Jurkat, Clone E6-1 (cell line): ENCODE measurements at regions not wholly inside any gene's neighbourhood (a gene's known extent, or its start where the extent isn't known, plus 50 kb on each side); places are given as distances from the start of the nearest gene placed in this dataset.
"Not testable (repeated sequence)": the region's sequence is repeated elsewhere in the genome, so short reads cannot be mapped to it uniquely, and the experiment has no call there.

Experiments used
- DNase-seq: peaks from one replicate; pipeline ENCODE4 v3.0.0-alpha.2; 2011; ENCODE audit warnings: low read depth, low spot score
- H3K4me3 ChIP-seq: 2 replicates; pipeline ENCODE4 v1.5.1; 2011; ENCODE audit warnings: mild to moderate bottlenecking, low read length, control low read depth, moderate library complexity

DNA sequence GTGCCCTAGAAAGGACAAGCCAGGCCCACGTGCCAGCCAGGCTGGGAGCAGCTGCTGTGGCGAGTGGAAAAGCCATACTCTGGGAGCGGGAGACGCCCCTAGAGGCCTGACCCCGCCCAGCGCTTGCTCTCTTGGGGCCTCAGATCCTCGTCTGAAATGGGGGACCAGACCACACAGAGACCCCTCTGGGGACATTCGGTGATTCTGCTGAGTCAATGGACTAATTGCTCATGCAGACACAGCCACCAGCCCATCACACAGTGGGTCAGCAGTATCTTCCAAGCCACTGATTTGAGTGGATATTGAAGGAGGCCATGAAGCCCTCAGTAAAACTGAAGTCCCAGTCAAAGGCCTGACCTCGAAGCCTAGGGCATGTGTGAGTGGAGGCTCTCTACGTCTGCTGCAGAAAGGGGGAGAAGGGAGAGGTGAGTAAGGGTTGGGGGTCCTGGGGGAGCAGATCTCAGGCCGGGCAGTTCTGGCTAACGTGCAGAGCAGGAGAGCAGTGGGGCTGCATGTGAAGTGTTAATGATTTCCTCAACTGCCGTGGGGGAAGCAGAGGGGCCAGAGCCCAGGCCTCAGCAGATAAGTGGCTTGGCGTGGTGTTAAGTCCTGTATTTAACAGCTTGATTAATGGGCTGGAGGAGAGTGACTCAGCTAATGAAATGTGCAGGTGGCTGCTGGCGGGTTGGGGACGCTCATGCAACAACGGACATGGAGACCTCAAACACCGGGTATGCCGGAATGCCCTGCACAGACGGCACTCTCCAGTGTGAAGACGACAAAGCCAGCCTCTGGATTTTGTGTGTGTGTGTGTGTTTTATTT lies 104.4 kb upstream of the TWIST2 start:
- DNase-seq = no peak
- H3K4me3 ChIP-seq = no peak overlapping the region

DNA sequence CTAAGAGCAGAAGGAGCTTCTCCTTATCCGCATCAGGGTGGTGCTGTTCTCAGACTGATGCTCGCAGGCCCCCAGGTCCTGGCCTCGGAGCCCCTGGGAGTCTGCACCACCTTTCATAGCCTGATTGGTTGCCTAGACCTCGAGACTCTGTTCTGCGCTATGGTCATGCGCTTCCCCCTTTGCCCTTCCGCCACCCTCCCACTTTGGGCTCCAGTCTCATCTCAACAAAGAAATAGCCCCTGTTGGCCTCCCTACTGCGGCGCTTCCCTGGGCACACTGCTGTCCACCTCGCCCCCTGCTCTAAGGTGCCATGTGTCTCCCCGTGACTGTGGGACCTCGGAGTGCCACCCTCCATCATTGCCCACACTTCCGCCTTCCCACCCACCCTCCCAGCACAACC lies 102.9 kb upstream of the TWIST2 start:
- DNase-seq = no peak
- no peak overlapping the region for H3K4me3 ChIP-seq

DNA sequence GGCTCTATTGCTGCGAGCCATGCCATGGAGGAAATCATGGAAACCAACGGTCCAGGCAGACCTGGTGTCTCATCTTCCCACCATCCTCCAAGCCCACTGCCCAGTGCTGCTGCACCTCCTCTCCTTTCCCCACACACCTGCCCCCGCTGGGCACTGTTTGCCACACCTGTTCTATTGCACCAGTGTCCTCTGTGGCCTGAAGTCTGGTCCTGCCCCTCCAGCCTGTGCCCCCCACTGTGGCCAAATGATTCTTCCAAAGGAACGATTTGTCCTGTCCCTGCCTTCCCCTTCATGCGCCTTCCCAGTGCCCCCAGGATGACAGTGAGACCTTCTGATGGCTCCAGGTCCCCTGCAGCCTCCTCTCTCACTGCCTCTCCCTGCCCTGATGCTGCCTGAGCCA lies 101.9 kb upstream of the TWIST2 start:
- no peak for DNase-seq

DNA sequence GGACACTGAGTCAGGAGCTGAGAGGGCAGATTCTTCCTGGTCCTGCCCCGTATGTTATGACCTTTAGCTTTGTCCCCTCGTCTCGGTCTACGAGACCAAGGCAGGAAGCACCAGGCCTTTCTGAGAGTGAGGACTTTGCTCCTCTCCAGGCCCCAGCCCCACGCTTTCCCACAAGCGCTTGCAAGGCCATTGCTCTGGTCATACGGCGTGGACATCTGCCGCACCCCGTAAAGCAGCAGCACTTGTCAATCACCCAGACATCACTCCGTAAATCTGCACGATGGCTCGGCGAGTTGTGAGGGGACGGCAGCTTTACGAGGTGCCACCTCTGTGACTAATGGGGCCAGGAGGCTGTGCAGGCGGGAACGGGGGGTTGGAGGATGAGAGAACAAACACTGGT lies 100.8 kb upstream of the TWIST2 start:
- no peak for DNase-seq
- no peak overlapping the region for H3K4me3 ChIP-seq

More for the DNA sequence above, 101.9 kb upstream of the TWIST2 start:
- H3K4me3 ChIP-seq = no peak overlapping the region

DNA sequence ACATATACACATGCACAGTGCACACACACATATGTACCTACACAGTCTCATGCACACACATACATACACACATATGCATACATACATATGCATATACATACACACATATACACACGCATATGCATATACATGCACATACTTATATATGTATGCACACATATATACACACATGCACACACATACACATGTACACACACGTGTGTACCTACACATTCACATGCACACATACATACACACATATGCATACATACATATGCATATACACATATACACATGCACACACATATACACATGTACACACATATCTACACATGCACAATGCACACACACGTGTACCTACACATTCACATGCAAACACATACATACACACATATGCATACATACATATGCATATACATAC lies 100.3 kb upstream of the TWIST2 start:
- DNase-seq = no peak
- no peak overlapping the region for H3K4me3 ChIP-seq

DNA sequence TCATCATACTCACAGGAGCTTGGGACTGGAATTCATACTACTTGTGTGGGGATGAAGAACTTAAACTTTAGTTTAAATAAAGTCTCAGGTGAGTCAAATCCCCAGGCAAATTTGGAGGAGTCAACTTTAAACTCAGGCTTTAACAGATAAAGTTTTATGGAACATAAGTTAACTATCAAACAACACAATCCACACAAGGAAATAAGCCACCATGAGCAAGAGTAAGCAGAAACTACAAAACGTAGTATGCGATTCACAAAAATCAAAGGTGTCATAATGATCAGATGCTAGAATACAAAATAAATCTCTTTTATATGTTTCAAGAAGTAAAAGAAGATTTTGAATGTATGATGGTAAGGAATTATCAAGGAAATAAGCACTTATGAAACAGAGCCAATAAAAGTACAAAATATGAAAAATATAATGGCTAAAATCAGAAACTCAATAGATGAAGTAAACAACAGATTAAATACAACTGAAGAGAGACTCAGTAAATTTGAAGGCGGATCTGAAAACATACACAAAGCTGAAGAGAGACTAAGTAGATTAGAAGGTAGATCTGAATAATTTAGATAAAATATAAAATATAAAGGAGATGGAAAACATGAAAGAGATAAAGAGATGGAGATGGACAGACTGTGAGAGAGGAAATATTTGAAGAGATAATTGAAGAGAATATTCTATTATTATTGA lies 97.5 kb upstream of the TWIST2 start:
- no peak overlapping the region for H3K4me3 ChIP-seq
- DNase-seq = no peak

DNA sequence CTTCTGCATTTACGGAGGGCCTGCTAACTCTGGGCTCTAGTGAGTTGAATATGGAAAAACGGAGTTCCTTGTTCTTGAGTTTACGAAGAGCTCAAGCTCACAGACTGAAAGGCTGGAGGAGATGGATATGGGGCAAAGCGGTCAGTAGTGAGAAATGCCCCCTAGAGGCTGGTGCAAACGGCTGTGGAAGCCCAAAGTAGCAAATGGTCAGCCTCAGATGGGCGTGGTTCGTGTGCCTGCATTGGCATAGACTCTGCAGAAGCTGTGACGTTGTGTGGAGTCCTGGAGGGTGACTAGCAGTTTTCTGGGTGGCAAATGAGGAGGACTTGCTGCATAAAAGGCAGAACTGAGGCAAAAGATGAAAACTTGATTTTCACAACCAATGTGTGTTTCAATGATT lies 93.6 kb upstream of the TWIST2 start:
- H3K4me3 ChIP-seq = no peak overlapping the region
- DNase-seq = no peak

DNA sequence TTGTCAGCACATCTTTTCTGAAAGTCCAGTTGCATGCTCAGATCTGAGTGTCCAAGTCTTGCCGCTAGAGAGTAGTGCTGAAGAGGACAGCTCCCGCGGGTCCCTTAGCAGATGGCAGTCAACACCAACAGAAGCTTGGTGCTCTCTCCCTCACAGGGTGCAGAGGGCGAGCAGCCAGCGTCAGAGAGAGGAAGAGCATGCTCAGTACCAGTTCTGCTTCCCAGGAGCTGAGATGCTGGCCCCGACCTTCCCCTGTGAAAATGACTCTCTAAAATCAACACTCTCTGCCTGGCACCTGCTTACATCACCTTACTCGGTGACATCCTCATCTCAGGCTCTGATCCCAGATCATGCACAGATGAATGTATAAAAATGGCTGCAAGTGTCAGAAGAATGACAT lies 86.0 kb upstream of the TWIST2 start:
- no peak for DNase-seq

DNA sequence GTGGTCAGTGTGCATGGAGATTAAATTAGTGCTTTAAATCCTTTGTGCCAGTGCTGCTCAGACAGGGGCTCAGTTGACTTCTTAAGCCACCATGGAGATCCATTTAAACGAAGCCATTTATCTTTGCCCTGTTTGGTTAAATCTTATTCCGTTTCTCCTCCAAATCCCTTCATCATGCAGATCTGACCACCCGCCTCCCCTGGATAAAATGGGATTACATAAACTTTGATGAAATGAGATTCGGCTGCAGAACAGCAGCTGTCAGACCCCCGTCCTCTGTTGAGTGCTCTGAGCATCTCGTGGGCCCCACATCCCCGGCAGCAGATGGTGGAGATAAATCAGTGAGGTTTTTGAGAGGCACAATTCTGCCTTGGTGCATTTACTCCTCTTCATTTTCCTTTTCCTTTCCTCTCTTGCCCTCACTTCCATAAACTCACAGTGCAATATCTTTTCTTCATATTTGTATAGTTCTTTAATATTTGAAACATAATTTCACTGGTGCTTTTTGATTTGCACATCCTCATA lies 84.4 kb upstream of the TWIST2 start:
- H3K4me3 ChIP-seq = no peak overlapping the region
- no peak for DNase-seq

More for the DNA sequence above, 86.0 kb upstream of the TWIST2 start:
- H3K4me3 ChIP-seq = no peak overlapping the region

DNA sequence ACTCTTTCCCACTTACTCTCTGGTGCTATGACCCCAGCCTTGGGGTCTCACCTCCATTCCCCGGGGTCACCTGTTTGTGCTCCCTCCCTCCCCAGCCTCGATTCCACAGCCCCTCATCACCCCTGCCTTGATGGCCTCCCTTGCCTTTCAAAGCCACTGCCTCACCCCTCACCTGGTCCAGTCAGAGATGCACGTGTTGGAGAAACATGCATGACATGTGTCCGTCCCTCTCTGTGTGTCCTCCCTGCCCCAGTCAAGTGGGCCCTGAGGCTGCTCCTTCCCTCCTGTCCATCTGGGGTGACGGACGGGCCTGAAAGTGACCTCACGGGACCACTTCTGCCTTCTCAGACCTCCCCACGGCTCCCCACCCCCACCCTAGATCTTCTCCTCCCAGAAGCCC lies 82.3 kb upstream of the TWIST2 start:
- H3K4me3 ChIP-seq = no peak overlapping the region
- DNase-seq = no peak

DNA sequence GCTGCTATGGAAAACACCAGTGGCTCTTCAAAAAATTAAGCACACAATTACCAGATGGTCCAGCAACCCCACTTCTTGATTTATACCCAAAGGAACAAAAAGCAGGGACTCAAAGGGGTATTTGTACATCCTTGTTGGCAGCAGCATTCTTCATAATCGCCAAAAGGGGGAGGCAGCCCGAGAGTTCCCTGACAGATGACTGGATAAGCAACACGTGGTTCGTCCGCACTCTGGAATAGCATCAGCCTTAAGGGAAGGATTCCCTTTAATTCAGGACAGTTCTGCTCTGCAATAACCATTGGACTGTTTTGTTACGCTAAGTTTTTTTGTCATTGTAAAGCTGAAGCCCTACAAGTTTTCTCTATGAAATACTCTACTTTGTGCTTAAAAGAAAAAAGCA lies 76.7 kb upstream of the TWIST2 start:
- no peak overlapping the region for H3K4me3 ChIP-seq
- DNase-seq = no peak

DNA sequence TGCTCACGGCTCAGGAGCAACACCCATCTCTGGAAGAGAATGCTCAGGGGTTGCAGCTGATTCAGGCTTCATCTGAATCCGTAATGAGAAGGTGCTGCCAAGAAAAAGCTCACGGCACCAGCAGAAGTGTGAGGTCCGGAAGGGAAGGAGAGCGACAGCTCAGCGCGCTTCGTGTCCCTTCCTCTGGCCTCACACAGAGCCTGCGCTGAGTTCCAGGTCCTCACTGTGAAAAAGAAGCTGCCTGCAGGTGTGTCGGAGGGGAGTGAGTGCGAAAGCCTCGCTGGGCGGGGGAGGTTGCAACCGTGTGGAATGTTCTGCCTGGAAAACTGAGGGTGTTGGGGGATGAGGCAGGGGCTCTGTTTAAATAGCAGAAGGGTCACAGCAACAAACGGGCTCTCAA lies 76.2 kb upstream of the TWIST2 start:
- no peak for DNase-seq
- H3K4me3 ChIP-seq = no peak overlapping the region

DNA sequence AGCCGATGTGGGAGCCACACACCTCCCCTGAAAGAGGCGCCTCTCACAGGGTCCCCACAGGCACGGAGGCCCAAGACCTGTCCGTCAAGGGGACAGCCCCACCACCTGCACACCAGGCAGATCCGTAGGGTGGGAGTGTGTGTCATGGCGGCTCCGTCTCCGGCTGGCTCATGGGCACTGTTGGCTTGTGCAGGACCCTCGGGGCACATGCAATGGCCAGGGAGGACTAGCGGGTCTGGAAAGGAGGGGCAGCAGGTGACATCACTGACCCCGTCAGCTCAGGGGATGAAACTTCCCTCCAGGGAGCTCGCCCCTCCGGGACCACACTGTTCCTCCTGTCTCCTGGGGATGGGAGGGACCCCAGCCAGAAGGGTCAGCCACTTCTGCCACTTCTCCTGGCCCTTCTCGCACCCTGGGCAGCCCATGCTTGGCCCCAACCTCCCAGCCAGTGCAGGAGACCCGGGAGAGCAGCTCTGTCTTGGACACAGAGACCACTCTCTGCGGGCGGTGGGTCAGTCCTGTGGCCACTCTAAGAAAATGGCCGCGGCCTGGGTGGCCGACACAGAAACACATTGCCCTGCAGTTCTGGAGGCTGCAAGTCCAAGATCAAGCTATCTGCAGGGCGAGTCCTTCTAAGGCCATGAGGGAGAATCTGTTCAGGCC lies 75.1 kb upstream of the TWIST2 start:
- DNase-seq = no peak
- H3K4me3 ChIP-seq = no peak overlapping the region

DNA sequence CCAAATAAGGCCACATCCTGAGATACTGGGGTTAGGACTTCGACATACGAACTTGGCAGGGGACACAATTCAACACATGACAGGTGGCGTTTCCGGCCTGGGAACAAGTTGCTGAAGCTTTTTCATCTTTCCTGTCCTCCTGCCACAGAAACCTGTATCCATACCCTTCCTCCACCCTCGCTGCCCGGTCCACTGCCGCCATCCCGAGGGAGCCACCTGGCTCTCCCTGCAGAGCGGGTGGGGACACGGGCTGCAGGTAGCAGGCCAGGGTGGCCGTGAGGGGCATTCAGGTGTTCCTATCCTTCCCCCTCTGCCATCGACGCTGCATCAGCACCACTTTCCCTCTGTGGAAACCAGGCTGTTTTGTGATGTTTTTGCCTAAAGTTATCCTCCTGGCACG lies 74.4 kb upstream of the TWIST2 start:
- no peak for DNase-seq
- H3K4me3 ChIP-seq = no peak overlapping the region

DNA sequence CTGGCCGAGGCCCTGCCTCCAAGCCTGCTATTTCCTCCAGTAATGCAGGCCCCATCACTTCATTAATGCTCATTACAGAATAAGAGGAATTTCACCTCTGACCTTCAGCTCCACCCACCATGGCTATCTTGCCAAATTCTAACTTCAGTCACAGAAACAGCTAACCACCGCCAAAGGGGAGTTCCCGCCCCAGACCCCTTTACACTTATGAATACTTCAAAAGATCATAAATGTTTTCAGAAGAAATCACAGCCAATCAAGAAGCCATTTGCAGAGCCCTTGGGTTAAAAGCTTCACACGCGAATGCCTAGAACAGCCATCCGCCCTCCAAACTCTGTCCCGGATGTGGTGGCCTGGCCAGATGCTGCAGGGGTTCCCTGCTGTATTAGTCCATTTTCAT lies 73.8 kb upstream of the TWIST2 start:
- no peak for DNase-seq
- no peak overlapping the region for H3K4me3 ChIP-seq

DNA sequence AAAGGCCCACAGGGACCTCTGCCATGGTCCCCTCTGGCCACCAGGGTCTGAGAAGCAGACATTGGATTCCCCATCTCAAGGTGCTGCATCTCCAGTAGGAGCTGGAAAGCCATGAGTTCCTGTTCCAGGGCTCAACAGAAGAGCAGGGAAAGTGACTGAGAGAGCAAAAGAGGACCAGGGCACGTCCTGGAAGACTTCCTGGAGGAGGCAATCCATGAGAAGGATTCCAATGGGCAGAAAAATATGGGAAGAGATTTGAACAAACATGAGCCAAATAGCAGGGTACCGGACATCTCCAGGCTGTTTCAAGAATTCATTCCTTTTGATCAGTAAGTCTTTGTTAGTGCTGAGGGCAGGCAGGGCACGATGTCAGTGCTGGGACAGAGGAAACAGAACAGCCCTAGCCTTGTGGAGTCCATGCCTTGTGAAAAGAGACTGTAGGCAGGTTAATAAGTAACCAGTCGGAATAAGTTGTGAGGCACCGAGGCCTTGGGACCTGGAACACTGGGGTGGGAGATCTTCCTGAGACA lies 72.8 kb upstream of the TWIST2 start:
- no peak for DNase-seq
- H3K4me3 ChIP-seq = no peak overlapping the region

DNA sequence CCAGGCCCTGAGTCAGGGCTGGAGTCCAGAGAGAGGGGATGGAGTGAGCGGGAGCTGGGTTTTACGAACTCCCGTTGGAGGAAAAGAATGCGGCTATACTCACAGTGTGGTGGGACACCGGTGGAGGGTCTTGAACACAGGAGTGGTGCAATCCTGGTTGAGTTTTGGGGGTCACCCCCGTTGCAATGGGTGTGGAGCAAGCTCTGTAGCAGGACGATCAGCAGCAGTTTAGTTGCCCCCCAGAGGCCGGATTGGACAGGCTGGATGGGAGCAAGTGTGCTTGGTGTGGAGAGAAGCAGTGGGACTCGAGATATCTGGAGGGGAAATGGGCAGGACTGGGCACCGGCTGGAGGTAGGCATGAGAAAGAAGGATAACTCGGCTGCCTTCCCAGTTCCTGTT lies 72.3 kb upstream of the TWIST2 start:
- DNase-seq = no peak
- H3K4me3 ChIP-seq = no peak overlapping the region

DNA sequence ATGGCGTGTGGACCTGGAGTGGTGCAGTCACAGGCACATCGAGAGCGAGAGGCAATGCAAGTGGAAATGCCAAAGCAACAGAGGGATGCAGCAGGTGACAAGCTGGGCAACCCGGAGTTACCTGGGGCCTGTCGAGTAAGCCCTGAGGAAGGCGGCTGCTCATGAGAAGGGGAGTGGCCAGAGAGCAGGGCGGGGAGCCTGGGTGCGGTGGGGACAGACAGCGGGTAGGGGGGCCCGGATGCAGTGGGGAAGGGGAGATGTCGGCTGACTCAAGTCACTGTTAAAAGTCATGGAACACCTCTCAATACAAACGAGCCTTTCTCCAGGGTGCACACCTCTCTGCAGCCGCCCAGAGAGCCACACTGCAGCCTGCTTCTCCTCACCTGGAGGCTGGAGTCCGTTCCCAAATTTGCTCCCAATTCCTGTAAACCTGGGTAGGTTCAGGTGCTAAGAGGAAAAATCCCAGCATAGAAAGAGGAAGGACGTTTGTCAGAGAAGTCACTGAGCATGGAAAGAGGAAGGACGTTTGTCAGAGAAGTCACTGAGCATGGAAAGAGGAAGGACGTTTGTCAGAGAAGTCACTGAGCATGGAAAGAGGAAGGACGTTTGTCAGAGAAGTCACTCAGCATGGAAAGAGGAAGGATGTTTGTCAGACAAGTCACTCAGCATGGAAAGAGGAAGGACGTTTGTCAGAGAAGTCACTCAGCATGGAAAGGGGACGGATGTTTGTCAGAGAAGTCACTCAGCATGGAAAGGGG lies 71.7 kb upstream of the TWIST2 start:
- H3K4me3 ChIP-seq = no peak overlapping the region
- no peak for DNase-seq

DNA sequence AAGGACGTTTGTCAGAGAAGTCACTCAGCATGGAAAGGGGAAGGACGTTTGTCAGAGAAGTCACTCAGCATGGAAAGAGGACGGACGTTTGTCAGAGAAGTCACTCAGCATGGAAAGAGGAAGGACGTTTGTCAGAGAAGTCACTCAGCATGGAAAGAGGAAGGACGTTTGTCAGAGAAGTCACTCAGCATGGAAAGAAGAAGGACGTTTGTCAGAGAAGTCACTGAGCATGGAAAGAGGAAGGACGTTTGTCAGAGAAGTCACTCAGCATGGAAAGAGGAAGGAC lies 71.2 kb upstream of the TWIST2 start:
- not testable (repeated sequence) for H3K4me3 ChIP-seq, DNase-seq
